Keratinocyte (primary cell): ENCODE measurements at regions not wholly inside any gene's neighbourhood (a gene's known extent, or its start where the extent isn't known, plus 50 kb on each side); places are given as distances from the start of the nearest gene placed in this dataset.

Source experiments
- EZH2 ChIP-seq: IDR thresholded peaks from one replicate; pipeline ENCODE4 v1.6.1; 2012; ENCODE audit warnings: inconsistent platforms, mild to moderate bottlenecking, low read length, moderate library complexity
- TF ChIP-seq, protein P1 (sequence below), 3 experiments: IDR thresholded peaks in 1 of 3; conservative IDR thresholded peaks in 1 of 3; optimal IDR thresholded peaks in 1 of 3; 2 replicates in 2 of 3; 3 replicates in 1 of 3; pipeline versions ENCODE3 to v1.5.1; 2011; ENCODE audit warnings: low read length in 3 of 3, mild to moderate bottlenecking in 3 of 3, moderate library complexity in 2 of 3, control low read depth in 1 of 3, inconsistent platforms in 1 of 3; ENCODE audit not compliant: insufficient read depth in 2 of 3; ENCODE audit errors: extremely low read depth in 1 of 3

DNA sequence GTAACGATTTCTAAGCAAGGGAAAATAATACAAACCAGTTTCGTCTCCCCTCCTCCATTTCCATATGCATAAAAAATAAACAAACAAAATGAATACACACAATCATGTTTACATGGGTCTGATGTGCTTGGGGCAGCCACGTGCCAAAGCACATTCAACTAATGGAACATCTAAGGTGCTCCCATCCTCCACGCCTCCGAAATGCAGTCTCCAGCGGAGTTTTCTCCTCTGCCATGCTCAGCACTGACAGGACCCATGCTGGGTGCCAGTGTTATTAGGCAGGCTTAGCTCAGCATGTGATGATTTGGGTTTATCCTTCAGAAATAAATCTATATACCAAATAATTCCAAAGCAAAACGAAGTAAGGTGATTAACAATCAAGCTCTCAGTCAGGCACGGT, 337.3 kb upstream of the ATP10A start:
- TF ChIP-seq, protein P1, sequence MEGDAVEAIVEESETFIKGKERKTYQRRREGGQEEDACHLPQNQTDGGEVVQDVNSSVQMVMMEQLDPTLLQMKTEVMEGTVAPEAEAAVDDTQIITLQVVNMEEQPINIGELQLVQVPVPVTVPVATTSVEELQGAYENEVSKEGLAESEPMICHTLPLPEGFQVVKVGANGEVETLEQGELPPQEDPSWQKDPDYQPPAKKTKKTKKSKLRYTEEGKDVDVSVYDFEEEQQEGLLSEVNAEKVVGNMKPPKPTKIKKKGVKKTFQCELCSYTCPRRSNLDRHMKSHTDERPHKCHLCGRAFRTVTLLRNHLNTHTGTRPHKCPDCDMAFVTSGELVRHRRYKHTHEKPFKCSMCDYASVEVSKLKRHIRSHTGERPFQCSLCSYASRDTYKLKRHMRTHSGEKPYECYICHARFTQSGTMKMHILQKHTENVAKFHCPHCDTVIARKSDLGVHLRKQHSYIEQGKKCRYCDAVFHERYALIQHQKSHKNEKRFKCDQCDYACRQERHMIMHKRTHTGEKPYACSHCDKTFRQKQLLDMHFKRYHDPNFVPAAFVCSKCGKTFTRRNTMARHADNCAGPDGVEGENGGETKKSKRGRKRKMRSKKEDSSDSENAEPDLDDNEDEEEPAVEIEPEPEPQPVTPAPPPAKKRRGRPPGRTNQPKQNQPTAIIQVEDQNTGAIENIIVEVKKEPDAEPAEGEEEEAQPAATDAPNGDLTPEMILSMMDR (optimal IDR thresholded peaks at IDR 0.05 in 1 of 3, IDR thresholded peaks at IDR 0.05 in 1 of 3, conservative IDR thresholded peaks at IDR 0.05 in 1 of 3; ENCODE audit: extremely low read depth in 1 of 3, insufficient read depth in 2 of 3, low read length in 3 of 3): no peak
- TF ChIP-seq EZH2: no peak
